HCT116 (cell line): ENCODE measurements at regions not wholly inside any gene's neighbourhood (a gene's known extent, or its start where the extent isn't known, plus 50 kb on each side); places are given as distances from the start of the nearest gene placed in this dataset.

ENCODE experiments used
- ATAC-seq: fragments of 200-7000 bp; cut with Tn5 transposase; 2 replicates; pipeline ENCODE4 v1.9.1; 2020; ENCODE audit warnings: mild to moderate bottlenecking, moderate library complexity
- BruUV-seq: library from RNA; stranded (reverse); fragments of 400-500 nt; replicated peaks from 2 replicates; lab custom pipeline; 2021; lab: Mats Ljungman, UMichigan
- CTCF ChIA-PET: fragments of 300-600 bp; sonication (Branson Sonifier 250); formaldehyde crosslinking; loops from one replicate; lab custom pipeline; 2021; ENCODE audit warnings: antibody characterized with exemption; lab: Charles Lee
- POLR2A ChIA-PET: fragments of 300-600, 350-600 bp; sonication (Branson Sonifier 250); formaldehyde crosslinking; loops from one replicate; lab custom pipeline; 2021; ENCODE audit warnings: antibody characterized with exemption; lab: Charles Lee
- RAD21 ChIA-PET, 2 experiments: fragments of 300-600 bp; sonication (Branson Sonifier 250); formaldehyde crosslinking; loops; one replicate each; lab custom pipeline; 2023; ENCODE audit warnings: low total read pairs in 2 of 2; ENCODE audit not compliant: uncharacterized antibody in 2 of 2, unreplicated experiment in 2 of 2, low non-redundant PET in 1 of 2; lab: Charles Lee
- DNase-seq: peaks from one replicate; pipeline ENCODE4 v3.0.0-alpha.2; 2010; ENCODE audit warnings: low read depth, low spot score
- H2AFZ ChIP-seq: fragments of 200-600 bp; shearing (Covaris generic), sonication (generic); 2 replicates; pipeline ENCODE4 v1.6.1; 2017; ENCODE audit warnings: low read depth, mixed run types, mixed read lengths, antibody characterized with exemption, low read length; ENCODE audit not compliant: poor library complexity, severe bottlenecking
- H3K27ac ChIP-seq: 2 replicates; pipeline ENCODE4 v1.5.1; 2012; ENCODE audit warnings: low read depth, low read length
- H3K27me3 ChIP-seq: fragments of 200-600 bp; sonication (generic); 2 replicates; pipeline ENCODE4 v1.6.1; 2016; ENCODE audit warnings: mixed run types, low read length, mixed read lengths; ENCODE audit not compliant: insufficient read depth
- H3K36me3 ChIP-seq, 2 experiments: fragments of 200-500 bp in 1 of 2; fragments of 200-600 bp in 1 of 2; sonication (Bioruptor generic) in 1 of 2; sonication (generic) in 1 of 2; 2 replicates each; pipeline versions ENCODE4 v1.5.1 to v1.6.1; 2014 to 2016; ENCODE audit warnings: low read length in 2 of 2, inconsistent platforms in 1 of 2, mixed read lengths in 1 of 2, mixed run types in 1 of 2; ENCODE audit not compliant: insufficient read depth in 2 of 2, control insufficient read depth in 1 of 2
- H3K4me1 ChIP-seq, 2 experiments: fragments of 200-600 bp in 1 of 2; sonication (generic) in 1 of 2; 2 replicates each; pipeline versions ENCODE4 v1.5.1 to v1.6.1; 2012 to 2017; ENCODE audit warnings: low read length in 2 of 2, inconsistent platforms in 1 of 2, mild to moderate bottlenecking in 1 of 2, mixed read lengths in 1 of 2, mixed run types in 1 of 2, moderate library complexity in 1 of 2; ENCODE audit not compliant: insufficient read depth in 2 of 2, control insufficient read depth in 1 of 2
- H3K4me2 ChIP-seq: fragments of 200-600 bp; sonication (generic); 2 replicates; pipeline ENCODE4 v1.6.1; 2017; ENCODE audit warnings: mixed run types, low read length, mixed read lengths
- H3K4me3 ChIP-seq, 2 experiments: fragments of 200-600 bp in 1 of 2; sonication (generic) in 1 of 2; replicated peaks in 1 of 2; 2 replicates each; pipeline ENCODE4 v1.5.1; 2011 to 2016; ENCODE audit warnings: low read length in 2 of 2, control low read depth in 1 of 2, low read depth in 1 of 2, mild to moderate bottlenecking in 1 of 2, mixed read lengths in 1 of 2, mixed run types in 1 of 2
- H3K79me2 ChIP-seq: fragments of 200-600 bp; sonication (generic); 2 replicates; pipeline ENCODE4 v1.6.1; 2017; ENCODE audit warnings: mild to moderate bottlenecking, mixed run types, low read length, moderate library complexity, mixed read lengths; ENCODE audit not compliant: insufficient read depth
- H3K9ac ChIP-seq: fragments of 200-600 bp; sonication (generic); 2 replicates; pipeline ENCODE4 v1.6.1; 2016; ENCODE audit warnings: low read length, mixed read lengths
- H3K9me2 ChIP-seq: fragments of 200-600 bp; sonication (generic), shearing (Covaris generic); 2 replicates; pipeline ENCODE4 v1.6.1; 2017; ENCODE audit warnings: mixed run types, mild to moderate bottlenecking, moderate library complexity; ENCODE audit not compliant: insufficient read depth
- H3K9me3 ChIP-seq, 2 experiments: fragments of 200-500 bp in 1 of 2; fragments of 200-600 bp in 1 of 2; sonication (Bioruptor generic) in 1 of 2; sonication (generic) in 1 of 2; 2 replicates each; pipeline ENCODE4 v1.6.1; 2014 to 2017; ENCODE audit warnings: low read length in 2 of 2, mixed read lengths in 2 of 2, inconsistent platforms in 1 of 2, low read depth in 1 of 2, mild to moderate bottlenecking in 1 of 2, mixed run types in 1 of 2, moderate library complexity in 1 of 2; ENCODE audit not compliant: control insufficient read depth in 1 of 2, insufficient read depth in 1 of 2
- H4K20me1 ChIP-seq: fragments of 200-600 bp; sonication (generic), shearing (Covaris generic); 2 replicates; pipeline ENCODE4 v1.6.1; 2017; ENCODE audit warnings: mixed run types, mild to moderate bottlenecking, moderate library complexity; ENCODE audit not compliant: insufficient read depth
- CBX3 ChIP-seq: IDR thresholded peaks from 2 replicates; pipeline ENCODE4 v1.6.1; 2012; ENCODE audit warnings: low read depth
- CEBPB ChIP-seq: IDR thresholded peaks from 2 replicates; pipeline ENCODE4 v1.6.1; 2012; ENCODE audit warnings: low read depth
- CTCF ChIP-seq, 3 experiments: fragments of 200-600 bp in 1 of 3; sonication (generic) in 1 of 3; IDR thresholded peaks in 2 of 3; conservative IDR thresholded peaks in 1 of 3; 2 replicates each; pipeline ENCODE4 v1.5.1; 2012 to 2017; ENCODE audit warnings: low read depth in 2 of 3, low read length in 2 of 3, antibody characterized with exemption in 1 of 3, borderline replicate concordance in 1 of 3, control low read depth in 1 of 3, mild to moderate bottlenecking in 1 of 3, mixed read lengths in 1 of 3, mixed run types in 1 of 3, moderate library complexity in 1 of 3; ENCODE audit not compliant: insufficient read depth in 1 of 3
- EZH2 ChIP-seq: fragments of 200-600 bp; sonication (generic); IDR thresholded peaks from 2 replicates; pipeline ENCODE4 v1.6.1; 2017; ENCODE audit warnings: antibody characterized with exemption, mixed run types
- EZH2phosphoT487 ChIP-seq: fragments of 200-600 bp; IDR thresholded peaks from 2 replicates; pipeline ENCODE4 v1.6.1; 2018; ENCODE audit warnings: antibody characterized with exemption, borderline replicate concordance
- FOSL1 ChIP-seq: IDR thresholded peaks from 2 replicates; pipeline ENCODE4 v1.6.1; 2012; ENCODE audit warnings: low read depth
- JUND ChIP-seq: IDR thresholded peaks from 2 replicates; pipeline ENCODE4 v1.6.1; 2012
- POLR2A ChIP-seq: IDR thresholded peaks from 2 replicates; pipeline ENCODE4 v1.7.0; 2011; ENCODE audit warnings: borderline replicate concordance; ENCODE audit not compliant: insufficient read depth, insufficient read length; ENCODE audit errors: extremely low read depth
- POLR2AphosphoS5 ChIP-seq: IDR thresholded peaks from 2 replicates; pipeline ENCODE4 v1.6.1; 2011; ENCODE audit warnings: mild to moderate bottlenecking, low read depth, low read length, moderate library complexity
- RAD21 ChIP-seq: IDR thresholded peaks from 2 replicates; pipeline ENCODE4 v1.6.1; 2012; ENCODE audit warnings: low read depth, mild to moderate bottlenecking
- SP1 ChIP-seq: IDR thresholded peaks from 2 replicates; pipeline ENCODE4 v1.6.1; 2012; ENCODE audit warnings: low read depth
- TCF7L2 ChIP-seq: IDR thresholded peaks from 2 replicates; pipeline ENCODE4 v1.7.0; 2011; ENCODE audit warnings: borderline replicate concordance, inconsistent platforms; ENCODE audit not compliant: insufficient read depth, insufficient read length; ENCODE audit errors: extremely low read depth
- YY1 ChIP-seq: IDR thresholded peaks from 2 replicates; pipeline ENCODE4 v1.6.1; 2011; ENCODE audit warnings: low read length, low read depth, moderate library complexity, mild to moderate bottlenecking; ENCODE audit not compliant: insufficient replicate concordance; ENCODE audit errors: extremely low read depth
- ZFX ChIP-seq: fragments of 450-650 bp; IDR thresholded peaks from 2 replicates; pipeline ENCODE4 v1.6.1; 2017
- ZNF274 ChIP-seq: fragments of 200-500 bp; sonication (Bioruptor generic); IDR thresholded peaks from 2 replicates; pipeline ENCODE4 v1.6.1; 2014; ENCODE audit warnings: mild to moderate bottlenecking, low read depth, low read length, inconsistent platforms
- intact Hi-C: fragments of 100-400 bp; cut with micrococcal nuclease; formaldehyde crosslinking; loops from 2 replicates; pipeline ENCODE4 v1.10.0; 2022
- TF ChIP-seq, protein P1 (sequence below): IDR thresholded peaks from 2 replicates; pipeline ENCODE4 v1.6.1; 2012

DNA sequence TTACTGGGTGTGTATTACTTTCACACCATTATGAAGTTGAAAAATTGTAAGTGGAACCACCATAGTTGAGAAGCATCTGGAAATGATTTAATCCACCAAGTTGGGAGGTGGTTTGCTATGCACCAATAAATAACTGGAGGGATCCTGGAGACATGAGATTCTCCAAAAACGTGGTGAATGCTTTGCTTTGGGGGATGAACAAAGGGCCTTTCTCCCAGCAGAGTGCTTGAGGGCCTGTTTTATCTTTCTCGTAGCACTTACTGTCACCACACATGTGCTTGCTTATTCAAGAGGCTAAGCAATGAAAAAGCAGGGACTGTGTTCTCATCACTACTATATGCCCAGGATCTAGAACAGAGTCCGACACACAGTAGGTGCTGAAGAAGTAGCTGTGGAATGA, 371.1 kb downstream of the DHX35 start:
- Histone ChIP-seq H3K27me3 (peaks cover 1% of the 10 kb centered on the region), H3K27ac (no peak overlapping the region), H3K79me2 (no peaks in the 10 kb centered on the region), H3K9me3 (no peaks in the 10 kb centered on the region), H4K20me1 (no peaks in the 10 kb centered on the region), H3K4me2 (no peak overlapping the region), H3K4me1 (no peaks in the 10 kb centered on the region), H2AFZ (no peak overlapping the region), H3K36me3 (no peaks in the 10 kb centered on the region)
- ChIA-PET POLR2A (no interaction called here), RAD21 (no interaction called here)
- DNase-seq, result no peak
- intact Hi-C loops, result no loop called here
- no TSS peak for BruUV-seq
- TF ChIP-seq RAD21 (no peak), TCF7L2 (no peak), POLR2A (no peak), SP1 (no peak), ZFX (no peak), POLR2AphosphoS5 (no peak), YY1 (no peak), CBX3 (no peak), CEBPB (no peak), ZNF274 (no peak), EZH2phosphoT487 (no peak), CTCF (IDR thresholded peaks at IDR 0.05 in 2 of 3, conservative IDR thresholded peaks at IDR 0.05 in 1 of 3; ENCODE audit: borderline replicate concordance in 1 of 3, insufficient read depth in 1 of 3, low read depth in 2 of 3, low read length in 2 of 3) (no peak), FOSL1 (no peak), JUND (no peak), EZH2 (no peak)
- TF ChIP-seq, protein P1, sequence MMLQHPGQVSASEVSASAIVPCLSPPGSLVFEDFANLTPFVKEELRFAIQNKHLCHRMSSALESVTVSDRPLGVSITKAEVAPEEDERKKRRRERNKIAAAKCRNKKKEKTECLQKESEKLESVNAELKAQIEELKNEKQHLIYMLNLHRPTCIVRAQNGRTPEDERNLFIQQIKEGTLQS, result no peak
- TF ChIP-seq, all 23 proteins: peak for 0
- H3K9me2 ChIP-seq, result no peaks in the 10 kb centered on the region
- H3K4me3 ChIP-seq, result no peak overlapping the region
- no peak overlapping the region for H3K9ac ChIP-seq
- no peak for ATAC-seq
- CTCF ChIA-PET, result no interaction called here
